PC-3 (cell line): ENCODE measurements at regions not wholly inside any gene's neighbourhood (a gene's known extent, or its start where the extent isn't known, plus 50 kb on each side); places are given as distances from the start of the nearest gene placed in this dataset.
A peak's percentile ranks its signal among the peaks of the same experiment; 100 is the strongest.

Experiments used
- ATAC-seq: fragments of 200-7000 bp; cut with Tn5 transposase; 2 replicates; pipeline ENCODE4 v1.9.1; 2020; ENCODE audit warnings: mild to moderate bottlenecking, moderate library complexity
- BruUV-seq: library from RNA; stranded (reverse); fragments of 400-500 nt; replicated peaks from 2 replicates; lab custom pipeline; 2021; lab: Mats Ljungman, UMichigan
- CTCF ChIA-PET: fragments of 300-600 bp; sonication (Branson Sonifier 250); formaldehyde crosslinking; loops from one replicate; lab custom pipeline; 2022; ENCODE audit warnings: antibody characterized with exemption; lab: Charles Lee
- POLR2A ChIA-PET: fragments of 300-600 bp; sonication (Branson Sonifier 250); formaldehyde crosslinking; loops from one replicate; lab custom pipeline; 2022; ENCODE audit warnings: antibody characterized with exemption; ENCODE audit not compliant: unreplicated experiment; lab: Charles Lee
- DNase-seq: peaks from one replicate; pipeline ENCODE4 v3.0.0-alpha.2; 2015
- H2AFZ ChIP-seq: fragments of 300-600 bp; sonication (generic); 2 replicates; pipeline ENCODE4 v1.6.0; 2016; ENCODE audit warnings: antibody characterized with exemption, low read length
- H3F3A ChIP-seq: fragments of 300-600 bp; sonication (generic); one replicate; pipeline ENCODE4 v1.6.0; 2017; ENCODE audit warnings: antibody characterized with exemption, low read length, control low read depth, mild to moderate bottlenecking; ENCODE audit not compliant: unreplicated experiment
- H3K27ac ChIP-seq: fragments of 300-600 bp; sonication (generic); 2 replicates; pipeline ENCODE4 v1.5.1; 2016; ENCODE audit warnings: mild to moderate bottlenecking, low read length
- H3K27me3 ChIP-seq: fragments of 300-600 bp; sonication (generic); 2 replicates; pipeline ENCODE4 v1.6.1; 2016; ENCODE audit warnings: low read length, mixed read lengths
- H3K36me3 ChIP-seq: fragments of 300-600 bp; sonication (generic); 2 replicates; pipeline ENCODE4 v1.6.1; 2016; ENCODE audit warnings: low read depth, mixed run types, low read length, mixed read lengths
- H3K4me1 ChIP-seq: fragments of 300-600 bp; sonication (generic); 2 replicates; pipeline ENCODE4 v1.5.1; 2016; ENCODE audit warnings: low read length; ENCODE audit not compliant: insufficient read depth
- H3K4me2 ChIP-seq: fragments of 300-600 bp; sonication (generic); 2 replicates; pipeline ENCODE4 v1.6.0; 2016; ENCODE audit warnings: low read length
- H3K4me3 ChIP-seq: fragments of 300-600 bp; sonication (generic); 2 replicates; pipeline ENCODE4 v1.5.1; 2016; ENCODE audit warnings: mild to moderate bottlenecking, low read length, mixed read lengths
- H3K79me2 ChIP-seq: fragments of 300-600 bp; sonication (generic); 2 replicates; pipeline ENCODE4 v1.6.1; 2017; ENCODE audit warnings: low read length, mixed read lengths
- H3K9ac ChIP-seq: fragments of 300-600 bp; sonication (generic); 2 replicates; pipeline ENCODE4 v1.6.0; 2016; ENCODE audit warnings: mild to moderate bottlenecking, low read length
- H3K9me2 ChIP-seq: fragments of 300-600 bp; sonication (generic); replicated peaks from 2 replicates; pipeline ENCODE4 v1.6.1; 2016; ENCODE audit warnings: mixed run types, low read length, mixed read lengths
- H3K9me3 ChIP-seq: fragments of 300-600 bp; sonication (generic); 2 replicates; pipeline ENCODE4 v1.6.1; 2016; ENCODE audit warnings: low read length, mixed read lengths
- H4K20me1 ChIP-seq: fragments of 300-600 bp; sonication (generic); 2 replicates; pipeline ENCODE4 v1.6.1; 2016; ENCODE audit warnings: low read length, mixed read lengths
- EZH2 ChIP-seq: fragments of 300-600 bp; sonication (generic); IDR thresholded peaks from one replicate; pipeline ENCODE4 v1.6.1; 2017; ENCODE audit warnings: antibody characterized with exemption, mild to moderate bottlenecking, low read length; ENCODE audit not compliant: unreplicated experiment
- EZH2phosphoT487 ChIP-seq: fragments of 300-600 bp; sonication (generic); IDR thresholded peaks from 2 replicates; pipeline ENCODE4 v1.6.1; 2018; ENCODE audit warnings: mild to moderate bottlenecking, antibody characterized with exemption, low read length, borderline replicate concordance
- intact Hi-C: fragments of 100-400 bp; cut with micrococcal nuclease; formaldehyde crosslinking; loops from 2 replicates; pipeline ENCODE4 v1.9.0; 2023
- TF ChIP-seq, protein P1 (sequence below): fragments of 300-600 bp; sonication (generic); conservative IDR thresholded peaks from 2 replicates; pipeline ENCODE4 v1.5.1; 2017; ENCODE audit warnings: antibody characterized with exemption, low read depth, mild to moderate bottlenecking, low read length

DNA sequence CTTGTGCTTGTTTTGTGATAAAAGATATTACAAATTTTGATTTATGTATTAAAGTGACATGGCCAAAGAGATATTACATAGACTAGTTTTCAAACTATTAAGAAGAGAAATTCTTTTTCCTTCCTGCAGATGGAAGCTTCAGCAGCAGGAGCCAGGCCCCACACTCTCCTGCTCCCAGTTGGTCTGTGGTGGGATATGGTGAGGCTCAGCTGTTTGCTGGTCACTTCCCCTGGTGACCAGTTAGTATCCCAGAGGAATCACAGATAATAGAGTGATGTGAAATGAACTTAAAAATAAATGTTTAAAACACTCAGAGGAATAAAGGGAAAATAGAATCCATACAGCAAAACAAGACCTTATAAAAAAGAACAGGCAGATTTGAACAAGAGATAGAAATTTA is 154.7 kb downstream of the KTN1 start:
- no peak for DNase-seq
- Histone ChIP-seq H2AFZ (no peak overlapping the region), H3K79me2 (no peaks in the 10 kb centered on the region), H3K9ac (no peak overlapping the region), H3K4me1 (peaks cover 12% of the 10 kb centered on the region), H3K27me3 (no peaks in the 10 kb centered on the region), H3K9me3 (no peaks in the 10 kb centered on the region), H3F3A (no peaks in the 10 kb centered on the region), H3K4me2 (no peak overlapping the region), H3K9me2 (no peaks in the 10 kb centered on the region), H3K4me3 (no peak overlapping the region), H3K36me3 (no peaks in the 10 kb centered on the region), H4K20me1 (no peaks in the 10 kb centered on the region), H3K27ac (no peak overlapping the region)
- intact Hi-C loops = loop anchor here (5.0 kb wide), 1 partner anchor 223 kb away; no protein-coding TSS in a partner anchor
- ATAC-seq = no peak
- TF ChIP-seq EZH2phosphoT487 (no peak), EZH2 (no peak)
- TF ChIP-seq, protein P1, sequence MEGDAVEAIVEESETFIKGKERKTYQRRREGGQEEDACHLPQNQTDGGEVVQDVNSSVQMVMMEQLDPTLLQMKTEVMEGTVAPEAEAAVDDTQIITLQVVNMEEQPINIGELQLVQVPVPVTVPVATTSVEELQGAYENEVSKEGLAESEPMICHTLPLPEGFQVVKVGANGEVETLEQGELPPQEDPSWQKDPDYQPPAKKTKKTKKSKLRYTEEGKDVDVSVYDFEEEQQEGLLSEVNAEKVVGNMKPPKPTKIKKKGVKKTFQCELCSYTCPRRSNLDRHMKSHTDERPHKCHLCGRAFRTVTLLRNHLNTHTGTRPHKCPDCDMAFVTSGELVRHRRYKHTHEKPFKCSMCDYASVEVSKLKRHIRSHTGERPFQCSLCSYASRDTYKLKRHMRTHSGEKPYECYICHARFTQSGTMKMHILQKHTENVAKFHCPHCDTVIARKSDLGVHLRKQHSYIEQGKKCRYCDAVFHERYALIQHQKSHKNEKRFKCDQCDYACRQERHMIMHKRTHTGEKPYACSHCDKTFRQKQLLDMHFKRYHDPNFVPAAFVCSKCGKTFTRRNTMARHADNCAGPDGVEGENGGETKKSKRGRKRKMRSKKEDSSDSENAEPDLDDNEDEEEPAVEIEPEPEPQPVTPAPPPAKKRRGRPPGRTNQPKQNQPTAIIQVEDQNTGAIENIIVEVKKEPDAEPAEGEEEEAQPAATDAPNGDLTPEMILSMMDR = no peak
- POLR2A ChIA-PET = no interaction called here
- no TSS peak for BruUV-seq
- CTCF ChIA-PET = interaction anchor here (0.5 kb wide), 1 partner anchor 486 kb away, joined by 3 read pairs; no protein-coding TSS in a partner anchor

DNA sequence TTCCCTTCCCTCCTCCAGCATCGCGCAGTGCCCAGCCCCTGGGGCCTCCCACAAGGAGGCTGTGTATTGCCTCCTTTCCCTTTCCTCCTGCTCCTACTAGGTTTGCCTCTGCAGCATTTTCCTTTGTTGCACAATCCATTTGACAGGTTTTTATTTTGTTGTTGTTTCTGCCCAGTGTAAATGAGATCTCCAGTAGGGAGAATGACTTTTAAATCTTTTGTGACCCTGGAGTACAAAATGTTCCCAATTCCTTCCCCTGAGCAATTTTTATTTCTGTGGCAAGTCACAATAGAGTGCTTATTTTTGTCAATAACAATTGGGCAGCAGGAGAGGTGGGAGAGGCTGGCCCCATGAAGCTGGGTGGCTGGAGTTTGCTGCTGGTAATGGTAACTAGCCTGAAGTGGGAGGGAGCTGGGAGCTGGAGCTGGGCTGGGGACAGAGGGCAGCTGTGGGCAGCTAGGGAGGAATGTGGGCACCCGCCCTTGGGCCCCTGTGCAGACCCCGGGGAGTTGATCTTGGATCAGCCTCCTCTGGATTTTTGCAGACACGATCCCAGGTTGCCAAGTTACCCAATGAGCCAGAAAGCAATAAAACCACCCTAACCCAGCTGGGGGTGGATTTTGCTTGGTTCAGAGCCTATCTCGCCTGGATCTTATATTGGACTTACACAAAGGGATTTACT is 160.1 kb downstream of the KTN1 start:
- no TSS peak for BruUV-seq
- H3K9ac ChIP-seq = no peak overlapping the region
- CTCF ChIA-PET = interaction anchor here (1.0 kb wide), 1 partner anchor 302 kb away, joined by 3 read pairs; no protein-coding TSS in a partner anchor

More for the DNA sequence above, 160.1 kb downstream of the KTN1 start:
- no peak overlapping the region for H3K4me3 ChIP-seq
- H3F3A ChIP-seq = no peaks in the 10 kb centered on the region
- no peaks in the 10 kb centered on the region for H3K36me3 ChIP-seq
- 0 out of 2 replicates have a peak overlapping the region, but pooled peaks have one; percentile 5 for H3K4me2 ChIP-seq
- no peaks in the 10 kb centered on the region for H4K20me1 ChIP-seq
- H3K27me3 ChIP-seq = no peaks in the 10 kb centered on the region
- H3K4me1 ChIP-seq = peaks cover 15% of the 10 kb centered on the region
- H3K9me3 ChIP-seq = no peaks in the 10 kb centered on the region
- peak; percentile 75 for ATAC-seq
- POLR2A ChIA-PET = no interaction called here
- TF ChIP-seq EZH2 = no peak
- TF ChIP-seq EZH2phosphoT487 = no peak
- TF ChIP-seq, protein P1 = no peak
- no peaks in the 10 kb centered on the region for H3K79me2 ChIP-seq
- no peaks in the 10 kb centered on the region for H3K9me2 ChIP-seq
- H3K27ac ChIP-seq = no peak overlapping the region
- intact Hi-C loops = loop anchor here (1.0 to 2.0 kb wide), 4 partner anchors 13 to 92 kb away; no protein-coding TSS in a partner anchor
- peak; percentile 71 for DNase-seq
- 0 out of 2 replicates have a peak overlapping the region, but pooled peaks have one; percentile 8 for H2AFZ ChIP-seq
